PFSK-1 (cell line): ENCODE measurements at regions not wholly inside any gene's neighbourhood (a gene's known extent, or its start where the extent isn't known, plus 50 kb on each side); places are given as distances from the start of the nearest gene placed in this dataset.

Source experiments
- FOXP2 ChIP-seq: optimal IDR thresholded peaks from 2 replicates; pipeline ENCODE3; 2011; ENCODE audit warnings: borderline replicate concordance, control low read depth, inconsistent platforms; ENCODE audit not compliant: insufficient read depth; ENCODE audit errors: extremely low read length, extremely low read depth
- POLR2AphosphoS5 ChIP-seq: IDR thresholded peaks from 2 replicates; pipeline ENCODE4 v1.6.1; 2012; ENCODE audit warnings: low read depth, mild to moderate bottlenecking, control low read depth, low read length, moderate library complexity
- SIN3A ChIP-seq: IDR thresholded peaks from 2 replicates; pipeline ENCODE4 v1.6.1; 2012; ENCODE audit warnings: mild to moderate bottlenecking, low read length, moderate library complexity, borderline replicate concordance; ENCODE audit not compliant: insufficient read depth
- TAF1 ChIP-seq: IDR thresholded peaks from 2 replicates; pipeline ENCODE4 v1.6.1; 2012; ENCODE audit warnings: low read length, control low read depth, borderline replicate concordance; ENCODE audit not compliant: insufficient read depth
- TF ChIP-seq, protein P1 (sequence below), 2 experiments: IDR thresholded peaks; 2 replicates each; pipeline versions ENCODE4 v1.6.1 to v1.8.0; 2011 to 2012; ENCODE audit warnings: low read depth in 2 of 2, low read length in 2 of 2, control low read depth in 1 of 2, inconsistent platforms in 1 of 2, mild to moderate bottlenecking in 1 of 2, moderate library complexity in 1 of 2; ENCODE audit not compliant: insufficient read depth in 1 of 2

DNA sequence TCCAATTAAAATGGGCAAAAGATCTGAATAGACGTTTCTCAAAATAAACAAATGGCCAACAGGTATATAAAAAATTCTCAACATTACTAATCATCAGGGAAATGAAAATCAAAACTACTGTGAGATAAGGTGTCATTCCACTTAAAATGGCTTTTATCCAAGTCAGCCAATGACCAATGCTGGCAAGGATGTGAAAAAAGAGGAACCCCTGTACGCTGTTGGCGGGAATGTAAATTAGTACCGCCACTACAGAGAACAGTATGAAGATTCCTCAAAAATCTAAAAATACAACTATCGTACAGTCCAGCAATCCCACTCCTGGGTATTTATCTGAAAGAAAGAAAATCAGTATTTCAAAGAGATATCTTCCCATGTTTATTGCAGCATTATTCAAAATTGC lies 176.9 kb upstream of the STT3B start:
- TF ChIP-seq SIN3A (no peak), FOXP2 (no peak), TAF1 (no peak), POLR2AphosphoS5 (no peak)
- TF ChIP-seq, protein P1, sequence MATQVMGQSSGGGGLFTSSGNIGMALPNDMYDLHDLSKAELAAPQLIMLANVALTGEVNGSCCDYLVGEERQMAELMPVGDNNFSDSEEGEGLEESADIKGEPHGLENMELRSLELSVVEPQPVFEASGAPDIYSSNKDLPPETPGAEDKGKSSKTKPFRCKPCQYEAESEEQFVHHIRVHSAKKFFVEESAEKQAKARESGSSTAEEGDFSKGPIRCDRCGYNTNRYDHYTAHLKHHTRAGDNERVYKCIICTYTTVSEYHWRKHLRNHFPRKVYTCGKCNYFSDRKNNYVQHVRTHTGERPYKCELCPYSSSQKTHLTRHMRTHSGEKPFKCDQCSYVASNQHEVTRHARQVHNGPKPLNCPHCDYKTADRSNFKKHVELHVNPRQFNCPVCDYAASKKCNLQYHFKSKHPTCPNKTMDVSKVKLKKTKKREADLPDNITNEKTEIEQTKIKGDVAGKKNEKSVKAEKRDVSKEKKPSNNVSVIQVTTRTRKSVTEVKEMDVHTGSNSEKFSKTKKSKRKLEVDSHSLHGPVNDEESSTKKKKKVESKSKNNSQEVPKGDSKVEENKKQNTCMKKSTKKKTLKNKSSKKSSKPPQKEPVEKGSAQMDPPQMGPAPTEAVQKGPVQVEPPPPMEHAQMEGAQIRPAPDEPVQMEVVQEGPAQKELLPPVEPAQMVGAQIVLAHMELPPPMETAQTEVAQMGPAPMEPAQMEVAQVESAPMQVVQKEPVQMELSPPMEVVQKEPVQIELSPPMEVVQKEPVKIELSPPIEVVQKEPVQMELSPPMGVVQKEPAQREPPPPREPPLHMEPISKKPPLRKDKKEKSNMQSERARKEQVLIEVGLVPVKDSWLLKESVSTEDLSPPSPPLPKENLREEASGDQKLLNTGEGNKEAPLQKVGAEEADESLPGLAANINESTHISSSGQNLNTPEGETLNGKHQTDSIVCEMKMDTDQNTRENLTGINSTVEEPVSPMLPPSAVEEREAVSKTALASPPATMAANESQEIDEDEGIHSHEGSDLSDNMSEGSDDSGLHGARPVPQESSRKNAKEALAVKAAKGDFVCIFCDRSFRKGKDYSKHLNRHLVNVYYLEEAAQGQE (IDR thresholded peaks at IDR 0.05; ENCODE audit: insufficient read depth in 1 of 2, low read depth in 2 of 2, low read length in 2 of 2) = no peak

DNA sequence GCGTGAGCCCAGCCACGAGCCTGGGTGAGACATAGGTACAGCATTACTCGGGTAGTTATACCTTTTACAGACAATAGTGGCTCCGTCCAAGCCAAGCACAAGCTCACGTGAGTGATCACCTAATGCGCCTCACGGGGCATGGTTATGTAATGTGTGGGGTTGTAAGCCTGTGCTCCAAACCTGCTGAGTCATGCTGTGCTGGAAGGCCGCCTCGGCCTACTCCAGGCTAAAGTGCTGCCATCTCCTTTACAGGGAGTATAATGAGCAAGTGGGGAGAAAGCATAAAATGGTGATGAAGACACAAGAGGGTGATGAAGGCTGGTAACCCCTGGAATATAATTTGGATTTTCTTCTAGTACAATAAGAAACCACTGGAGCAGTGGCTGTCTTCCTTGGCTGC lies 175.8 kb upstream of the STT3B start:
- TF ChIP-seq SIN3A = no peak
- no peak for TF ChIP-seq POLR2AphosphoS5
- TF ChIP-seq, protein P1 (IDR thresholded peaks at IDR 0.05; ENCODE audit: insufficient read depth in 1 of 2, low read depth in 2 of 2, low read length in 2 of 2) = no peak
- TF ChIP-seq TAF1 = no peak
- no peak for TF ChIP-seq FOXP2

DNA sequence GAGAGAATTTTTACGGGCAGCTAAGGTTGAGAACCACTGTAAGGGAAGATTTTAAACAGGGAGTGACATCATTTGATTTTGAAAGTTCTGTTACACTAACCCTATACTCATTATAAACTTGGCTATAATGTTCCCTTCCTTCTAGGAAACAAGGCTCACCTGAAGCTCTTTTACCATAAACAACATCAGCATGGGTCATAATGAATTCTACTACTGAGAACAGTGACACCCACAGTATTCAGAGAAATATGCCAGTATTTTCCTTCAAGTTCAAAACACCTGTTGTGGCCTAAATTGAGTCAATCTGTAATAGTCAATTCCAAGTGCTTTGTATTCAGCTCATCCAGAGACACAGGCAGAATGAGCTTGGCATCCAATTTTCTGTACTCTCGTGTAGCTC lies 175.3 kb upstream of the STT3B start:
- TF ChIP-seq POLR2AphosphoS5 (no peak), FOXP2 (no peak), TAF1 (no peak), SIN3A (no peak)
- TF ChIP-seq, protein P1 (IDR thresholded peaks at IDR 0.05; ENCODE audit: insufficient read depth in 1 of 2, low read depth in 2 of 2, low read length in 2 of 2) = no peak

DNA sequence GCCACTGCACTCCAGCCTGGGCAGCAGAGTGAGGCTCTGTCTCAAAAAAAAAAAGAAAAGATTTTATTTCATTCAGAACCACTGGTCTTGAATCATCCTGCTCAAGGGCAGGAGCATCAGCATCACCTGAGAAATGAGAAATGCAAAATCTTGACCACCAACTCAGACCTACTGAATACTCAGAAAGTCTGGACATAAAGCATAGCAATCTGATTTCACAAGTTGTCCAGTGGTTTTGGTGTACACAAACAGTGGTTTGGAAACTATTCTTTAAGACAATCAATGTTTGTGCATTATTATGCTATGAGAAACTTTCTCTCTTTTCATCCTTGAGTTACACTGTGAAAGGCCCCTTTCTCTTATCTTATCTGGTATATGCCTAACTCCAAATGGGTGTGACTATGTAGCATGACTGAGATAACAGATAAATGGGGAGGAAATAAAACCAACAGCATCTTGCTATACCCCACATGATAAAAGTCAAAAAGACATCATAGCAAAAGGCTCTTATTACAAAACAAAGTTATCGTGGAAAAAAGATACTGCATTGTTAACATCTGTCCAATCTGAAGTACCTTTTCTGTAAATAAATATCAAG lies 174.2 kb upstream of the STT3B start:
- TF ChIP-seq, protein P1 (IDR thresholded peaks at IDR 0.05; ENCODE audit: insufficient read depth in 1 of 2, low read depth in 2 of 2, low read length in 2 of 2) = no peak
- no peak for TF ChIP-seq TAF1
- TF ChIP-seq FOXP2 = no peak
- TF ChIP-seq SIN3A = no peak
- TF ChIP-seq POLR2AphosphoS5 = no peak
